ENCODE measurements at regions not wholly inside any gene's neighbourhood (a gene's known extent, or its start where the extent isn't known, plus 50 kb on each side); places are given as distances from the start of the nearest gene placed in this dataset.

- DNase-seq (ENCODE audit: low read depth, low spot score) = no peak
- CTCF ChIA-PET = interaction anchor here (1.0 kb wide), 1 partner anchor 9 kb away, joined by 3 read pairs; no protein-coding TSS in a partner anchor
- no peak overlapping the region for H3K4me3 ChIP-seq (ENCODE audit: low read depth, low read length)
- POLR2A ChIA-PET = no interaction called here
- TF ChIP-seq, protein P1, sequence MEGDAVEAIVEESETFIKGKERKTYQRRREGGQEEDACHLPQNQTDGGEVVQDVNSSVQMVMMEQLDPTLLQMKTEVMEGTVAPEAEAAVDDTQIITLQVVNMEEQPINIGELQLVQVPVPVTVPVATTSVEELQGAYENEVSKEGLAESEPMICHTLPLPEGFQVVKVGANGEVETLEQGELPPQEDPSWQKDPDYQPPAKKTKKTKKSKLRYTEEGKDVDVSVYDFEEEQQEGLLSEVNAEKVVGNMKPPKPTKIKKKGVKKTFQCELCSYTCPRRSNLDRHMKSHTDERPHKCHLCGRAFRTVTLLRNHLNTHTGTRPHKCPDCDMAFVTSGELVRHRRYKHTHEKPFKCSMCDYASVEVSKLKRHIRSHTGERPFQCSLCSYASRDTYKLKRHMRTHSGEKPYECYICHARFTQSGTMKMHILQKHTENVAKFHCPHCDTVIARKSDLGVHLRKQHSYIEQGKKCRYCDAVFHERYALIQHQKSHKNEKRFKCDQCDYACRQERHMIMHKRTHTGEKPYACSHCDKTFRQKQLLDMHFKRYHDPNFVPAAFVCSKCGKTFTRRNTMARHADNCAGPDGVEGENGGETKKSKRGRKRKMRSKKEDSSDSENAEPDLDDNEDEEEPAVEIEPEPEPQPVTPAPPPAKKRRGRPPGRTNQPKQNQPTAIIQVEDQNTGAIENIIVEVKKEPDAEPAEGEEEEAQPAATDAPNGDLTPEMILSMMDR (IDR thresholded peaks at IDR 0.05; ENCODE audit: insufficient read depth, low read length, missing control alignments) = no peak
These were observed 63.2 kb upstream of the EXOC6 start for GRCh38 chr10:92785118-92785517.

- H3K4me3 ChIP-seq (ENCODE audit: low read depth, low read length) = no peak overlapping the region
- ChIA-PET POLR2A (interaction anchor here (0.6 kb wide), 1 partner anchor 26 kb away, joined by 3 read pairs; no protein-coding TSS in a partner anchor), CTCF (no interaction called here)
- TF ChIP-seq, protein P1 (IDR thresholded peaks at IDR 0.05; ENCODE audit: insufficient read depth, low read length, missing control alignments) = no peak
- DNase-seq (ENCODE audit: low read depth, low spot score) = no peak
These were observed 60.7 kb upstream of the EXOC6 start for GRCh38 chr10:92787557-92788152.

DNA sequence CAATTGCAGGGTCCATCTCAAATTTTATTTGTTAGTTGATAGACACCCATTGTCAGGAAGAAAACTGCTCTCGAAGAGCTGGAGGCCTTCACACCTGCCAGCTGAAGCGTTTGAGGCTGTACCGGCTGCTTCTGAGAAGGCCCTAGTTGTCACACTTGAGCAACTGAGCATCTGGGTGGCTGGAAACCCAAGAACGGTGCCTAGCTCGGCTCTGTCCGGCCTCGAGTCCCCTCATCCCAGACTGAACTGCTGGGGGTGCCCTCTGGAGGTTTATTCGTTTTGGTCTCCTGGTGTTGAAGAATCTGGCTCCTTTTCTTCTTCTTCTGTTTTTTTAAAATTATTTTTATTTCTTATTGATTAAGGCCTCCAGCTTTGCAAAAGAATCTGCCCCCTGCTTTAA is 59.3 kb upstream of the EXOC6 start:
- ChIA-PET POLR2A (no interaction called here), CTCF (interaction anchor here (0.8 kb wide), 1 partner anchor 54 kb away, joined by 3 read pairs; no protein-coding TSS in a partner anchor)
- no peak overlapping the region for H3K4me3 ChIP-seq (ENCODE audit: low read depth, low read length)
- TF ChIP-seq, protein P1 (IDR thresholded peaks at IDR 0.05; ENCODE audit: insufficient read depth, low read length, missing control alignments) = no peak
- DNase-seq (ENCODE audit: low read depth, low spot score) = no peak

- ChIA-PET POLR2A (no interaction called here), CTCF (no interaction called here)
- H3K4me3 ChIP-seq (ENCODE audit: low read depth, low read length) = no peak overlapping the region
- TF ChIP-seq, protein P1 (IDR thresholded peaks at IDR 0.05; ENCODE audit: insufficient read depth, low read length, missing control alignments) = no peak
- DNase-seq (ENCODE audit: low read depth, low spot score) = no peak
These were observed 58.5 kb upstream of the EXOC6 start for GRCh38 chr10:92789786-92790185.

- ChIA-PET CTCF (no interaction called here), POLR2A (no interaction called here)
- no peak overlapping the region for H3K4me3 ChIP-seq (ENCODE audit: low read depth, low read length)
- no peak for DNase-seq (ENCODE audit: low read depth, low spot score)
- TF ChIP-seq, protein P1 (IDR thresholded peaks at IDR 0.05; ENCODE audit: insufficient read depth, low read length, missing control alignments) = no peak
These were observed 57.9 kb upstream of the EXOC6 start for GRCh38 chr10:92790440-92790839.

- H3K4me3 ChIP-seq (ENCODE audit: low read depth, low read length) = no peak overlapping the region
- CTCF ChIA-PET = no interaction called here
- POLR2A ChIA-PET = no interaction called here
- no peak for DNase-seq (ENCODE audit: low read depth, low spot score)
- TF ChIP-seq, protein P1 (IDR thresholded peaks at IDR 0.05; ENCODE audit: insufficient read depth, low read length, missing control alignments) = no peak
These were observed 55.7 kb upstream of the EXOC6 start for GRCh38 chr10:92792661-92793060.

Measured in AG04449 (cell line).